ENCODE measurements at regions not wholly inside any gene's neighbourhood (a gene's known extent, or its start where the extent isn't known, plus 50 kb on each side); places are given as distances from the start of the nearest gene placed in this dataset.

DNA sequence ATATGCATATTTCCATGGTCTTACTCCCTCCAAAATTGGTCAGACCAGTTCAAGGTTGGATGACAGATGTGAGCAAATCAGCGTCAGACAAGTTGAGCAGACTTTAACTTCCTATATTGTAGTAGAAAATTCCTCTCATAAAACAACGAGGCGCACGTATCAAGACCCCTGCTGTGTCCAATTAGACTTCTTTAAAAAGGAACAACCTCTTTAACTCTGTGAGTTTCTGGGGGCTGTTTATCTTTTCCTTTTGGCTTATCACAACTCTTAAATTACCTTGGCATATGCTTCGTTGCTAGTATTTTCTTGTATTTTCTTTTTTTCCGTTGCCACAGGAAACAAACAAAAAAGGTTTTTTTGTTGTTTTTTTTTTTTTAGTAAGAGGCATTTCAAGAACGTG is 398.2 kb upstream of the WWC1 start:
- no peak overlapping the region for H3K4me3 ChIP-seq (ENCODE audit: low read depth, low read length)

DNA sequence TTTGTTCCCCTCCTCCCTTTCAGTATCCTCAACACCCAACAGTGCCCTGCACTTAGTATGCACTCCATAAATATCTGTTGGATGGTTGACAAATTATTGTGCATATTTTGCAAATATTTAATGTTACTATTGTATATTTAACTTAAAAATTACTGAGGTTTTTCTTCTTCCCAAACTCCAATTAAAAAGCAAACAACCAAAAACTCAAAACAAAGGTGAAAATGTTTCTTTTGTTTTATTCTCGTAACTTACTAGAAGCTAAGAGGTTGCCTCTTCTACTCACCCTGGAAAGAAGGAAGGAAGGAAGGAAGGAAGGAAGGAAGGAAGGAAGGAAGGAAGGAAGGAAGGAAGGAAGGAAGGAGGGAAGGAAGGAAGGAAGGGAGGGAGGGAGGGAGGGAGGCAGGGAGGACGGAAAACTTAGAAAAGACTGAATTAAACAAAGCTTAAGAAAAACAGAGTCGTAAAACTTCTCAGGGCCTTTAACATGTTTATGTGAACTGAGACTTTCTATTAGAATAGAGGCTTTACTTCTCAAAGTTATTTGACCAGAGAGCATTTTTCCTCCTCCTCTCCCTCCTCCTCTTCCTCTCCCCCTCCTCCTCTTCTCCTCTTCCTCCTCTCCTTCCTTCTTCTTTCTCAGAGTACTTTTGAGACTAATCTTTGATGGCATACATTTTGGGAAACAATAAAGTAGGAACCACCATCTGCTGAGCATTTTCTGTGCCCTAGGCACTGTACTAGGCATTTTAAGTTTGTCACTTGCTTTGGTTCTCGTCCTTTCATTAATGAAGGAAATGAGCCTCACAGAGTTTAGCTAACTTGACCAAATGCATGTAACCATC is 396.6 kb upstream of the WWC1 start:
- no peak overlapping the region for H3K4me3 ChIP-seq (ENCODE audit: low read depth, low read length)

DNA sequence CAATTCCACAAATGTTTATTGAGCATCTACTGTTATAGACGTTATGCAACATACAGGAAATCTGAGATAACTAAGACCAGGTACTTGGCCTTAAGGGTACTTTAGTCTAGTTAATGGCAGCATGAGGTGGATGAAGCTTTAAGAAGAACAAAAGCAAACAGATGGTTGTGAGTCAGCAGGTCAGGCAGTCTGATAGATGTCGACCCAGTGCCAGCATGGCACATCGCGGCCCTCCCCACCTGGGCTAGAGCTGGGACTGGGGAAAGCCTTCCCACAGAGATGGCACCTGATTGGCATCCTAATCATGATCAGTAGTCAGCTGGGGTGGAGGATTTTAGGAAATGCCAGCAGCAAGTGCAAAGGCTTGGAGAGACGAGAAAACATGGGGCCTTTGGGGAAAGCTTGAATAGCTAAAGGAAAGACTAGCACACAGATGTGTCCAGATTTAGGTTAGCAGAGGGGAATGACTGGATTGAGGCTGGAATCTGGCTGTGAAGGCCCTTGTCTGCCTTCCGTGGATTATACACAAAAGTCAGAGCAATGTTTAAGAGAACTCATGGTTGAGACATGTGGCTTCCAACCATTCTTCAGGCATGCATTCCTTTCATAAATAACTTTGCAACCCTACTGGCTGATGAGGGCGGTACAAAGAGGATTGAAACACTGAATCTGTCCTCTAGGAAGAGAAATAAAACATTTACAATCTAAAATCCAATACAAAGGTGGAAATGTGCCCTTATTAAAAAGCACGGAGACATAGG is 395.4 kb upstream of the WWC1 start:
- no peak overlapping the region for H3K4me3 ChIP-seq (ENCODE audit: low read depth, low read length)

DNA sequence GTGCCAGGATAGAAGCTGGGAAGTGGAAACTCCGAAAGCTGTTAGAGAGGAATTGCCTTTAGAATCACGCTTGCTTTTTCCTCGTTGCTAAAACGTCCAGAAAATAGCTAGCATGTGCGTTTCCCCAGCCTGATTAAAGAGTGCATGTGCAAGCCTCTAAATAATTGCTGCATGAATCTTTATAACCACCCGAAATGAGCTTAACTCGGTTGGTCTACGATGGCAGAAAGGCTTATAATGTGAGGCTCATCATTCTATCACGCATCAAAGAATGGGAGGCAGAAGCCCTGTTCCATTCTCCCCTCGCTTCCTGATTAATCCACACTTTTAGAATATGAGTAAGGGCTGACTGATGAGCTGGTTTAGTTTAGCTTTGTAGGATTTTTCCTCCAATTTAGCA is 394.6 kb upstream of the WWC1 start:
- H3K4me3 ChIP-seq (ENCODE audit: low read depth, low read length): no peak overlapping the region

DNA sequence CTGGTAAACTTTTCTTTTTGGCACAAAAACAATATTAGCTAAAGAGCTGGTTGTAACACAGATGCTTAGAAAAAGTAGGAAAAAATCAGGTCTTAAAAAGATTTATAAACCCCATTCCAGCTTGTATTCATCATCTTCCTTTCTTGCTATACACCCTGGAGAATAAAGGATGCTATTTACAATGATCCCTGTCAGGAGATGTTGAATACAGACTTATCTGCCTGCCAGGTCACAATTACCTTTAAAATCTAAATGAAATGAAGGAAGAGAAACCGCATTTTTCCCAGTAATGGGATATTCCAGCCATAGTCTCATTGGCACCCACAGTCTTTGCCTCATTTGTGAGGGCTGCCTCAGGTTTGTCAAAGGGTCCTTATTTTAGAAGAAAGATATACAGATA is 394.1 kb upstream of the WWC1 start:
- H3K4me3 ChIP-seq (ENCODE audit: low read depth, low read length): no peak overlapping the region

DNA sequence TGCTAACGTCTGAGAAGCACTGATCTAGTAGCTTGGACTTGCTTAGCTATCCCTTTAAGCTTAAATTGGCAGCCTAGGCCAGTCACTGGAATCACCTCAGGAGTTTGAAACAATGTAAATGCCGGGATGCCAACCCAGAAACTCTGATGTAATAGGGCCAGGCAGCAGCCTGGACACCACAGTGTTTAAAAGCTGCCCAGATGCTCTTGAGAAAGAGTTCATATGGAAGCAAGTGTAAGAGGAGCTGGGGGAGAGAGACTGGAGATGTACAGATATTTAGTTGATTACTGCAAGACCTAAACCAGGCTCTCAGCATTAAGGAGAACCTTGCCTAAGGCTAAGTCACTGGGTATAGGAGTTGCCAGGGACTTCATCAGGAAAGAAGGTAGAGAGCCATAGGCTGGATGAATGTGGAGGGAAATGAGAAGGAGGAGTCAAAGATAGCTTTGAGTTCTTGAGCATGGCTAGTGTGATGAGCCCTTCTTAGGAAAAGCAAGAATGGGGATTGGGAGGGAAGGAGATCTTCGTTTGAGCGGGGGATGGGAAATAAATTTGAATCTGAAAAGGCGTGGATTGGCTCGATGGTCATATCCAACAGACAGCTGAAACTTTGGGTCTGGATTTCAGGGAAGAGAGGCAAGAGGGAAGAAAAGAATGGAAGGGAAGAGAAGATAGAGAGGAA is 392.9 kb upstream of the WWC1 start:
- no peak overlapping the region for H3K4me3 ChIP-seq (ENCODE audit: low read depth, low read length)

DNA sequence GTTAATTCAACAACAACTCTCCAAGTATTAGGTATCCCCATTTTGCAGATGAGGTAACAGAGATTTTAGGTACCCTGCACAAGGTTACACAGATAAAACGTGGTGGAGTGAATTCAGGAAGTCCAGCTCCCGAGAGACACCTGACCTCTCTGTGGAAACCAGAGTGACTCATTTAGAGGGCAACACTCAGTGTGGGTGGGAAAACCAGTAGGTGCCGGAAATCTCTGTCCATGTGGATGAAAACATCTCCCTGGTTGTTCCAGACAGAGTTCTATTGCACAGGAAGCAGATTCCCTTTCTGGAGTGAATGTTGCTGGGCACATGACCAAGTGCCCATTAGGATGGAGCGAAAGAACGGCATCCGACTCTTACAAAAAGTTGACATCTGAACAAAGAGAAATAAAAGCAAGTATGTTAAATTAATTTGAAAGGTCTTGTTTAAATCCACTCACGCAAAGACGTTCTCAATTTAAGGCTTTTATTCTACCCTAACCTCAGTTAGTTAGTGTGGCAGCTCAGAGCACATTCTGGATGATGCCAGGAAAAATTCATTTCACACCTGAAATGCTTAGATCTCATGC is 391.9 kb upstream of the WWC1 start:
- H3K4me3 ChIP-seq (ENCODE audit: low read depth, low read length): no peak overlapping the region

DNA sequence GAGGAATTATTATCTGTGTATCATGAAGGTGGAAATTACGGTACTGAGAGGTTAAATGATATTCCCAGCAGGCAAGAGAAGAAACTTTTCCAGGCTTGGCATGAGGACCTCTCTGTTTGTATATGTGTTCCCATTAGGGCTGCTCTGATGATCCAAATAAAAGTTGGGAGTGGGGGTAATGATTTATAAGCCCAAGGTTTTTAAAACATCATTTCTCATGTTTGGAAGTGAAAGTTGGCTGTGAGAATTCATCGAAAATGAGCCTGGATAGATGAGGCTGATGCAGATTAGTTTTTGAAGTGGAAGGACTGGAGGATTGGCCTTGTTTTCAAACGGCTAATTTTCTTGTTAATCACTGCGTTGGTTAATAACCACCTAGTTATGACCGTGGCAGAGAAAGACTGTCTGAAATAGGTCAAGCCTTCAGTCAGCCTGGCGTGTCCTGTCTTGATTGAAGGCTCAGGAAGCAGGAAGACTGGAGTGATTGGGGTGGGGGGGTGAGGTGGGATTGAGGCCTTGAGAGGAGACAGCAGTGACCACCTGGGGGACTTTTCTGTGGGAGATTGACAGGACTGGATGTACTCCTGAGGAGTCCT is 391.0 kb upstream of the WWC1 start:
- no peak overlapping the region for H3K4me3 ChIP-seq (ENCODE audit: low read depth, low read length)

DNA sequence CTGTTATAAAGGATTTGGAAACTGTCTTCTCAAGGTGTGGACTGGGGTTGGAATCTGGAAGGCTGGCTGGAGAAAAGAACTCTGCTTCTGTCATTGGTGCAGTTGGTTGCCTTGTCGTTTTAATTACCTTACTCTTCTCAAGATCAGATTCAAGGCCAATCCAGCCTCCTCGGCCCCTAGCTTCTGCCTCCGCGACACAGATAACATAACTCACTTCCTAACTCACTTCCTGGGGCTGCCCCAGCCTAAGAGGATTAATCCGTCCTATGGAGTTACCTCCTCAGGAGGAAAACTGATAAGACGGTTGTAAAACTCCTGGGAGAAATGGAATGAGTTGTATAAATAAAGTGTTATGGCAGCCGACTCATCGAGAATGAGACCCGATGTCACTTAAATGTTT is 389.1 kb upstream of the WWC1 start:
- H3K4me3 ChIP-seq (ENCODE audit: low read depth, low read length): no peak overlapping the region

DNA sequence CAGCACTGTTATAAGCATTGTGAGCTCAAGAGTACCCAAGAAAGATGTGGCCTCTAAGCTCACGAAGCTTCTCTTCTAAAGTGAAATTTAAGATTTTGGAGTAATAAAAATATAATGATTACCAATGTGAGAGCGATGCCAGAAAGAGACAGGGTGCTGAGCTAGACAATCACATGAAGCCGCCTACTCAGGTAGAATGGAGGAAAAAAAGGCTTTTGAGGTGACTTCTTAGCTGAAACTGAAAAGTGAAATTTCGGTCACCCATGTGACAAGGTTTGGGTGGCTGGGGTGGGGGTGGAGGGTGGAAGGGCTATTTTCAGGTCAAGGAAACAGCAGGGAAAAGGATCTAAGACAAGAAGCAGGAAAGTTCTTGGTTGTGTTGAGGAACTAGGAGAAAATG is 388.2 kb upstream of the WWC1 start:
- H3K4me3 ChIP-seq (ENCODE audit: low read depth, low read length): no peak overlapping the region

DNA sequence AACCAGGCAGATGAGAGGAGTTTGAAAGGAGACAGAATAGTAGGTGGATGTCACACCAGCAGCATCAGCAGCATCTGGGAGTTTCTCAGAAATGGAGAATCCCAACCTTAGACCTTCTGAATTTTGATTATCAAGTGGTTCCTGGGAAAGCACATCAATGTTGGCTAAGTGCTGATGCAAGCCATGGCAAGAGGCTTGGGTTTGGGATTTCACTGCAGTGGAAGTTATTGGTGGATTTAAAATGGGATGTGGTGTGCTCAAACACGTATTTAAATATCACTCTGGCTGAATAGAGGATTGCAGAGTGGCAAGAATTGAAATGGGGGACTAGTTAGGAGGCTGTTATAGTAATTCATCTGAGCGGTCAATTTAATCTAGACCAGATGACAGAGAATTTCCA is 387.8 kb upstream of the WWC1 start:
- H3K4me3 ChIP-seq (ENCODE audit: low read depth, low read length): no peak overlapping the region

DNA sequence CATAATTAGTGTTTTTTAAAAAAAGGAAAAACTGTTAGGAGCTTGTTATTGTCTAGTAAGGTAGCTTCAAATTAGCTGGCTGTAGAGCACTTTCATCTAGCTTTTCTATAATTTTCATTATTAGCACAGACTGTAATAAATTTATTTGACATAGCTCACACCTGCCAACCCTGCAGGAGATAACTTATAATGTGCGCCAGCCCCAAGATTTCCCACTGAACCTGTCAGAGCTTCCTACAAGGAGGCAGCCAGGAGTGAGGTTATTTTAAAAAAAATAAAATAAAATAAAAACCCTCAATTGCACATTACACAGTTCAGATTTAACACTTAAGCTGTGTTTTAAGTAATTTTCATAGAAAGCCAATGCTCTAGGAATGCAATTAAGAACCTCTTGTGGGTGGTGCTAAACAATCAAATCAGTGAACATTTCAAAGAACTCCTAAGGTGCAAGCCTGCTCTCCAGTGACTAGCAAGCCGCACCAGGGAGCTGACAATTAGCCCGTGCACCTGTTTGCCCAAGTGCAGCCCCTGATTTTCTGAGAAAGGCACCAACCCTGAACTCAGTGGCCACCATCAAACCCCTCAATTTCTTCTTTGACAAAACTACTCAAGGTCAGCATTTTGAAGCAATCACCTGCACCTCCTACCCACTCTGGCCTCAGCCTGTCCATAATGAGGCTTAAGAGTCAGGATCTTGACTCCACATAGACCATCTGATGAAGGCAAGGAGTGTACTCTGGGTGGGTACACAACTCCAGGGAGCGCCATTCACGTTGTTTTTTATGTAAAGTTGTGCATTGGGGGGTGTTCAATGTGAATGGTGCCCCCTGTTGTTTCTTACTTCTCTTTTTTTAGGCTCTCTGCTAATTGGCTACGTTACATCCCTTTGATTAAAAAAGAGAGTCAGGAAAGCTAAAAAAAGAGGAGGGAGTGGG is 385.3 kb upstream of the WWC1 start:
- H3K4me3 ChIP-seq (ENCODE audit: low read depth, low read length): no peak overlapping the region

DNA sequence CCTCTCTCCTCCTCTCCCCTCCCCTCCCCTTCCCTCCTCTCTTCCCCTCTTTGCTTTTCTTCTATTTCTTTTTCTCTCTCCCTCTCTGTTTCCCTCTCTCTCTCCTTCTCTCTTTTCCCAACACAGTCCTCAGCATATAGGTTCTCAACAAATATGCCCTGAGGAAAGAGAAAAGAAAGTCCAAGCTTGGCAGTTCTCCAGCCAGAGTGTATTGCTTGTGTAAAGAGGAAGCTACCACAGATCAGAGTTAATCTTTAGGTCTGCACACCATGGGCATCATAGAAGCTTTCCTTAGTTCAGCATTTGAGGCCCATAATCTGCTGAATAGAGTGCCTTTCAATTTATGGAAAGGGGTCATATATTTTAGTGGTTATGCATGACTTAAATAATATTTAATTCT is 382.8 kb upstream of the WWC1 start:
- H3K4me3 ChIP-seq (ENCODE audit: low read depth, low read length): no peak overlapping the region

DNA sequence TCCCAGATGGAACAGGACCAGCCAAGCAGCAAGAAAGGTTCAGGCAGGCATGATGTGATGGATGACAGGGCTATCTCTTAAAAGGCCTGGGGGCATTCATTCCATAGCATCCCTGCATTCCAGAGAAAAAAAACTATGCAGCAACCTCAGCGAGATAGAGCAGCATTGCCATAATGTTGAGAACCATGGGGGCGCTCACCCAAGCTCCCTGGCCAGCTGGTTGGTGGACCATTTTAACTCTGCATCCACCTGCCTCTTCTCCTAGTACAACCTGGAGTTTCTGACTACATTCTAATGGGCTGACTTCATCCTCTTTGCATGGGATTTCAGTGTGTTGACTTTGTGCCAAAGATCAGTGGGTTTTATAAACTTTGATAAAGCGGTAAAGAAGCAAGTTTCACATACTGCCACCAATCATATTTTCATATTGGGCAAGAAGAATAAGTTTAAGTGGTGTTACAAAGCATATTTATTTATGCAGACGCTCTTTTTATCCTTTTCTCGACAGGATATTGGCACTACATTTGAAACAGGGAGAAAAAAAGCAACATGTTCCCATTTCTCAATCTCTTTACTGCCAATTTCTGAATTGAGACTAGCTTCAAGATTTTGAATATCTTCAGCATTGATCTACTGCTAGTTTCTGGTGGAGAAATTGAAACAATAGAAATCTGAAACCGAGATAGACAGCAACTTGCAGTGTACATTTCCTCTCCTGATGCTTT is 378.3 kb upstream of the WWC1 start:
- no peak overlapping the region for H3K4me3 ChIP-seq (ENCODE audit: low read depth, low read length)

DNA sequence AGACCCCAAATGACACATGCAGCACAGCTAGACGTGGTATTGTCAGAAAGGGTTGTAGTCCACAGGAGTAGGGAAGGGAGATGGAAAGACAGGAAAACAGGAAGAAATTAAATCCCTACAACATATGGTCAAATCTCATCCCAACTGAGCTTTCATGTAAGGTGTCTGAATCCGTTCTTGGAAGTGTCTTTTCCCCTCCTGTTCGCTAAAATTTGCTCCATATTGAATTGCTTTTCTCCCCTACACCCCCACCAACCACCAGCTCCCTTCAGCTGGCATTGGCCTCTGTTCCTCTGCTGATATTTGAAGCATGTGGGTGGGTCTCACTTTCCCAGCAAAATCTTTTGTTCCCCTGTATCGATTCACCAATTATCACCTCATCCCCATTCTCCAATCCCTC is 376.2 kb upstream of the WWC1 start:
- H3K4me3 ChIP-seq (ENCODE audit: low read depth, low read length): no peak overlapping the region

DNA sequence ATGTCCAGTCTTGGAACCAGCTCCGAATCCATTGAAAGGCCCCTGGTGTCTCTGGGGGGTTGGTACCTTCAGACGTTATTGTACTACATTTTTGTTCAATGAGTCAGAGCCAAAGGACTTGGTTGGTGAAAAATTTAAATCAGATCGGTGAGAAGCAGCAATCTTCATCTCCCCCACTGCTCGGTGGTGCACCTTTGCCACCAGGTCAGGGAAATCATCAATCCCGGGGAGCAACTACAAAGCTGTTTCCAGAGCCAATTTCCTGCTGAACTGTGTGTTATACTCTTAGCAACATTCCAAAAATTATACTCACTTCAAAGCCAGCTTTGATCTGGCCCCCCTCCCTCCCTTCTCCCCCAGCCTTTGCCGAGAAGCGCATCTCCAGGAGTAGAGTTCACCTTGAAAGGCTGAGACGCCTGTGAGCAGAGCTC is 375.2 kb upstream of the WWC1 start:
- H3K4me3 ChIP-seq (ENCODE audit: low read depth, low read length): no peak overlapping the region

DNA sequence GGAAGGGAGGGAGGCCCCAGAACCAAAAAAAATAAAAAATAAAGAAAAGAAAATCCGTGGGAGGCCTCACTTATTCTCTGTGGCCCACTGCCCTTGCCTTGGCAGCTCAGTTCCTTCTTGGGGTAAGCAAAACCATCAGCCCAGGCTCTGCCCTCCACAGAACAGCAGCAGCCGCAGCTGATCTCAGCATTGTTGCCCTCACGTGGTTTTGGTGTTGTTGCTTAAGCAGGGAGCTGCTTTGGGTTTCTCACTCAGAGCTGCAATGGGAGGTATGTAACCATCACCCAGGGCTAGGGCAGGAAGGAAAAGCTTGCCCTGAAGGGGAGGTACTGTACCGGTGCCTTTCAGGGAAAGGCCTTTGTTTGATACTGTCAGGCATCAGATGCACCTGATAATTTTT is 374.7 kb upstream of the WWC1 start:
- no peak overlapping the region for H3K4me3 ChIP-seq (ENCODE audit: low read depth, low read length)

DNA sequence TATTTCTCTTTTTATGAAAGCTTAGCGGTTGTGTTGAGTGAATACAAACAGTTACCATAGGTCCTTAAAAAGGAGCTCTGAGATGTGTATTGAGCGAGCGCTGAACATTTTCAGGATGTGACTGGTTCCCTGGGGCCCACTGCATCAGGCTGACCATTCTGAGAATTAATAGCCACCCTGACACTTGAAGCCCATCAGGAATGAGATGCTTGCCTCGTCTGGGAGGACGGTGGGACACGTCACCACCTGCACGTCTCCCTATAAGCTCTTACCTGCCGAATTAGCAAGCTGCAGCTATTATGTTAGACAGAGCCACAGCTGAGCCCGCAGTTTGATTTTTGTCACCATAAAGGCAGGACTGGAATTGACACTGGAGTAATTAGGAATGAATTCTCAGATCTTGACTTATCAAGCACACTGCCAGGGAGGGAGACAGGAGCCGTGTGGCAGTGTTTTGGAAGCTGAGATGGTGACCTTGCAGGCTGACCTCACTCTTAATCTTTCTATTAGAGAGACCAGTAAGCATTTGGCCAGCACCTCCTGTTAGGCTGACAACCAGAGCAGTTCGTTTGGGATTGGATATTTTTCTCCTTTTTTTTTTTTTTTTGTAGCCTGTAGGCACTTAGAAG is 373.1 kb upstream of the WWC1 start:
- no peak overlapping the region for H3K4me3 ChIP-seq (ENCODE audit: low read depth, low read length)

Measured in iPS-11a (cell line).